ENCODE measurements at regions not wholly inside any gene's neighbourhood (a gene's known extent, or its start where the extent isn't known, plus 50 kb on each side); places are given as distances from the start of the nearest gene placed in this dataset.

GRCh38 chr4:175531405-175532091 is 280.5 kb downstream of the GPM6A start:
- TF ChIP-seq CTCF (tag by site-specific recombination; IDR thresholded peaks at IDR 0.05) (no peak), PRDM6 (tag by site-specific recombination; IDR thresholded peaks at IDR 0.05) (no peak), ZNF561 (tag by site-specific recombination; IDR thresholded peaks at IDR 0.05; ENCODE audit: borderline replicate concordance) (no peak), SETDB1 (IDR thresholded peaks at IDR 0.05; ENCODE audit: insufficient read length, low read length) (no peak), ZNF274 (IDR thresholded peaks at IDR 0.05; ENCODE audit: low read length) (no peak), ZNF274 (tag by site-specific recombination; IDR thresholded peaks at IDR 0.05; ENCODE audit: borderline replicate concordance) (no peak), GFI1B (tag by site-specific recombination; IDR thresholded peaks at IDR 0.05) (no peak), HOXA7 (CRISPR knock-in tag; IDR thresholded peaks at IDR 0.05; ENCODE audit: borderline replicate concordance) (no peak), AEBP2 (tag by site-specific recombination; IDR thresholded peaks at IDR 0.05; ENCODE audit: borderline replicate concordance) (no peak), ZNF777 (tag by site-specific recombination; IDR thresholded peaks at IDR 0.05; ENCODE audit: borderline replicate concordance) (no peak), ATF2 (tag by site-specific recombination; IDR thresholded peaks at IDR 0.05; ENCODE audit: low read depth) (no peak), TCF7L2 (IDR thresholded peaks at IDR 0.05; ENCODE audit: borderline replicate concordance, low read depth, low read length) (no peak), ZNF366 (tag by site-specific recombination; conservative IDR thresholded peaks at IDR 0.05) (no peak), BCL11A (tag by site-specific recombination; IDR thresholded peaks at IDR 0.05; ENCODE audit: low read depth) (no peak)

Measured in HEK293 (cell line).